GM12878 (cell line): ENCODE measurements at regions not wholly inside any gene's neighbourhood (a gene's known extent, or its start where the extent isn't known, plus 50 kb on each side); places are given as distances from the start of the nearest gene placed in this dataset.

Experiments
- ATAC-seq: fragments of 200-7000 bp; cut with Tn5 transposase; 3 replicates; pipeline ENCODE4 v1.9.1; 2020; ENCODE audit warnings: mild to moderate bottlenecking, moderate library complexity
- BruUV-seq: library from RNA; stranded (reverse); fragments of 400-500 nt; replicated peaks from 2 replicates; lab custom pipeline; 2021; lab: Mats Ljungman, UMichigan
- CTCF ChIA-PET: fragments of 300-600 bp; sonication (Branson Sonifier 250); formaldehyde crosslinking; extraction: SDS; loops from one replicate; lab custom pipeline; 2021; ENCODE audit warnings: inconsistent platforms; lab: Yijun Ruan, JAX
- POLR2A ChIA-PET: fragments of 350-600 bp; formaldehyde crosslinking; extraction: SDS; loops from one replicate; lab custom pipeline; 2021; ENCODE audit warnings: inconsistent platforms; lab: Charles Lee
- RAD21 ChIA-PET: fragments of 300-600 bp; sonication (Branson Sonifier 250); formaldehyde crosslinking; loops from one replicate; lab custom pipeline; 2023; ENCODE audit warnings: antibody characterized with exemption; ENCODE audit not compliant: unreplicated experiment; lab: Charles Lee
- SMC1A ChIA-PET: fragments of 300-600 bp; sonication (Branson Sonifier 250); formaldehyde crosslinking; loops from one replicate; lab custom pipeline; 2023; ENCODE audit not compliant: unreplicated experiment, uncharacterized antibody; lab: Charles Lee
- DNase-seq: peaks from one replicate; pipeline ENCODE4 v3.0.0-alpha.2; 2011; ENCODE audit warnings: low read depth, low spot score
- FAIRE-seq: peaks from 3 replicates; lab custom pipeline; 2011; peaks lifted over from hg19 to GRCh38; lab: Jason Lieb, UNC
- H2AFZ ChIP-seq: 2 replicates; pipeline ENCODE4 v1.6.0; 2011; ENCODE audit warnings: low read depth, low read length, control low read depth; ENCODE audit not compliant: control insufficient read depth
- H3K27ac ChIP-seq: 2 replicates; pipeline ENCODE4 v1.5.1; 2011; ENCODE audit warnings: control low read depth; ENCODE audit not compliant: control insufficient read depth, insufficient read depth
- H3K27me3 ChIP-seq, 2 experiments: replicated peaks in 1 of 2; 2 replicates each; pipeline versions ENCODE4 v1.6.0 to v1.6.1; 2011; ENCODE audit warnings: low read length in 1 of 2; ENCODE audit not compliant: control insufficient read depth in 2 of 2, insufficient read depth in 2 of 2
- H3K36me3 ChIP-seq, 2 experiments: 2 replicates each; pipeline ENCODE4 v1.5.1; 2011; ENCODE audit warnings: low read length in 1 of 2; ENCODE audit not compliant: control insufficient read depth in 2 of 2, insufficient read depth in 2 of 2
- H3K4me1 ChIP-seq: 2 replicates; pipeline ENCODE4 v1.6.1; 2011; ENCODE audit warnings: mild to moderate bottlenecking, low read length, moderate library complexity, mixed read lengths; ENCODE audit not compliant: control insufficient read depth, insufficient read depth
- H3K4me2 ChIP-seq: 2 replicates; pipeline ENCODE4 v1.6.0; 2011; ENCODE audit warnings: control low read depth; ENCODE audit not compliant: control insufficient read depth, insufficient read depth
- H3K4me3 ChIP-seq: fragments of 200-600 bp; sonication (generic); 2 replicates; pipeline ENCODE4 v1.5.1; 2016
- H3K79me2 ChIP-seq: 2 replicates; pipeline ENCODE4 v1.6.0; 2011; ENCODE audit warnings: low read length; ENCODE audit not compliant: control insufficient read depth, insufficient read depth
- H3K9ac ChIP-seq: 2 replicates; pipeline ENCODE4 v1.8.0; 2011; ENCODE audit warnings: low read length, control low read depth, mixed read lengths; ENCODE audit not compliant: control insufficient read depth, insufficient read depth
- H3K9me3 ChIP-seq: replicated peaks from 3 replicates; pipeline ENCODE4 v1.5.1; 2011; ENCODE audit warnings: mild to moderate bottlenecking, low read length; ENCODE audit not compliant: control insufficient read depth, insufficient read depth
- H4K20me1 ChIP-seq: 2 replicates; pipeline ENCODE4 v1.6.0; 2011; ENCODE audit not compliant: control insufficient read depth, insufficient read depth
- ATF2 ChIP-seq: IDR thresholded peaks from 2 replicates; pipeline ENCODE4 v1.6.1; 2012; ENCODE audit warnings: low read length, inconsistent platforms
- ATF3 ChIP-seq: IDR thresholded peaks from 2 replicates; pipeline ENCODE4 v1.6.1; 2011; ENCODE audit warnings: low read depth, mild to moderate bottlenecking, low read length, moderate library complexity, borderline replicate concordance; ENCODE audit errors: extremely low read depth
- CEBPB ChIP-seq, 2 experiments: fragments of 150-350 bp in 1 of 2; IDR thresholded peaks; 2 replicates each; pipeline ENCODE4 v1.6.1; 2012 to 2014; ENCODE audit warnings: low read depth in 2 of 2, low read length in 2 of 2, borderline replicate concordance in 1 of 2, inconsistent platforms in 1 of 2
- E2F4 ChIP-seq: IDR thresholded peaks from 2 replicates; pipeline ENCODE4 v1.6.1; 2012; ENCODE audit warnings: low read depth, low read length, improper control_type of control experiment
- POLR2AphosphoS2 ChIP-seq: IDR thresholded peaks from 2 replicates; pipeline ENCODE4 v1.6.1; 2011; ENCODE audit warnings: low read depth, mild to moderate bottlenecking, low read length, improper control_type of control experiment, moderate library complexity
- POLR2AphosphoS5 ChIP-seq: IDR thresholded peaks from 2 replicates; pipeline ENCODE4 v1.6.1; 2011; ENCODE audit warnings: mild to moderate bottlenecking, low read length, inconsistent platforms
- USF1 ChIP-seq: IDR thresholded peaks from 2 replicates; pipeline ENCODE4 v1.6.1; 2011; ENCODE audit warnings: borderline replicate concordance, low read depth, mild to moderate bottlenecking, moderate library complexity, mixed read lengths, low read length; ENCODE audit not compliant: insufficient read depth; ENCODE audit errors: extremely low read length
- ZNF622 ChIP-seq: fragments of 450-650 bp; IDR thresholded peaks from 2 replicates; pipeline ENCODE4 v1.6.1; 2017; ENCODE audit warnings: mild to moderate bottlenecking, inconsistent platforms
- ZSCAN29 ChIP-seq: fragments of 450-650 bp; IDR thresholded peaks from 2 replicates; pipeline ENCODE4 v1.6.1; 2017; ENCODE audit warnings: mild to moderate bottlenecking, moderate library complexity
- WGBS: methylation state at CpG from one replicate; pipeline ENCODE4 v1.1.6; 2016; ENCODE audit warnings: low lambda C conversion rate; ENCODE audit not compliant: insufficient replicate concordance, insufficient coverage; ENCODE audit errors: missing lambda C conversion rate; 5-methylcytosine and 5-hydroxymethylcytosine counted together
- in situ Hi-C: fragments of 300-500 bp; cut with MboI; formaldehyde crosslinking; loops from 9 replicates; pipeline ENCODE4 v1.14.3; 2018; ENCODE audit warnings: mixed read lengths
- intact Hi-C: fragments of 100-400 bp; cut with micrococcal nuclease; formaldehyde crosslinking; loops from one replicate; pipeline ENCODE4 v1.14.2; 2022; ENCODE audit not compliant: unreplicated experiment

GRCh38 chr4:185890196-185890595 is 78.2 kb upstream of the SORBS2 start:
- H3K79me2 ChIP-seq: no peaks in the 10 kb centered on the region
- BruUV-seq: no TSS peak
- intact Hi-C loops: loop anchor here (5.0 kb wide), 1 partner anchor 248 kb away; no protein-coding TSS in a partner anchor
- CTCF ChIA-PET: no interaction called here
- no peak for FAIRE-seq
- no peak overlapping the region for H3K9ac ChIP-seq
- no peak for DNase-seq
- 83% methylated on average over 5 of the region's 5 CpGs for whole genome bisulfite sequencing
- SMC1A ChIA-PET: no interaction called here
- in situ Hi-C loops: no loop called here
- H3K4me2 ChIP-seq: no peak overlapping the region
- H3K27me3 ChIP-seq: no peaks in the 10 kb centered on the region; a peak in 1 of 4 replicates
- no peaks in the 10 kb centered on the region for H3K36me3 ChIP-seq
- H4K20me1 ChIP-seq: no peaks in the 10 kb centered on the region
- RAD21 ChIA-PET: no interaction called here
- no peak overlapping the region for H3K4me3 ChIP-seq
- no peaks in the 10 kb centered on the region for H3K4me1 ChIP-seq
- POLR2A ChIA-PET: no interaction called here
- no peak overlapping the region for H3K27ac ChIP-seq
- TF ChIP-seq ATF2 (no peak), ZNF622 (no peak), E2F4 (no peak), ZSCAN29 (no peak), POLR2AphosphoS2 (no peak)
- H2AFZ ChIP-seq: no peak overlapping the region
- ATAC-seq: no peak
- H3K9me3 ChIP-seq: no peaks in the 10 kb centered on the region; the same call in 2 of the 3 replicates

- Histone ChIP-seq H3K9me3 (no peaks in the 10 kb centered on the region; the same call in 2 of the 3 replicates), H2AFZ (no peak overlapping the region), H3K4me3 (no peak overlapping the region), H3K36me3 (no peaks in the 10 kb centered on the region), H3K9ac (no peak overlapping the region)
- in situ Hi-C loops: no loop called here
- POLR2A ChIA-PET: no interaction called here
- CTCF ChIA-PET: no interaction called here
- intact Hi-C loops: loop anchor here (5.0 kb wide), 1 partner anchor 250 kb away; no protein-coding TSS in a partner anchor
- no peak for DNase-seq
- ATAC-seq: no peak
- BruUV-seq: no TSS peak
- RAD21 ChIA-PET: no interaction called here
- no peak for TF ChIP-seq POLR2AphosphoS5
- TF ChIP-seq CEBPB (IDR thresholded peaks at IDR 0.05; ENCODE audit: borderline replicate concordance in 1 of 2, low read depth in 2 of 2, low read length in 2 of 2): no peak
- TF ChIP-seq ATF3: no peak
- TF ChIP-seq USF1: no peak
- TF ChIP-seq, all 136 proteins: peak for 0
- Histone ChIP-seq H4K20me1 (no peaks in the 10 kb centered on the region), H3K4me2 (no peak overlapping the region), H3K79me2 (no peaks in the 10 kb centered on the region), H3K4me1 (peaks cover 4% of the 10 kb centered on the region), H3K27ac (no peak overlapping the region), H3K27me3 (no peaks in the 10 kb centered on the region; a peak in 1 of 4 replicates)
- no peak for FAIRE-seq
- SMC1A ChIA-PET: no interaction called here
- 8% methylated on average over 2 of the region's 2 CpGs for WGBS
These were observed 80.2 kb upstream of the SORBS2 start for GRCh38 chr4:185892165-185892564.
